ENCODE measurements at regions not wholly inside any gene's neighbourhood (a gene's known extent, or its start where the extent isn't known, plus 50 kb on each side); places are given as distances from the start of the nearest gene placed in this dataset.
"Not testable (repeated sequence)": the region's sequence is repeated elsewhere in the genome, so short reads cannot be mapped to it uniquely, and the experiment has no call there.

DNA sequence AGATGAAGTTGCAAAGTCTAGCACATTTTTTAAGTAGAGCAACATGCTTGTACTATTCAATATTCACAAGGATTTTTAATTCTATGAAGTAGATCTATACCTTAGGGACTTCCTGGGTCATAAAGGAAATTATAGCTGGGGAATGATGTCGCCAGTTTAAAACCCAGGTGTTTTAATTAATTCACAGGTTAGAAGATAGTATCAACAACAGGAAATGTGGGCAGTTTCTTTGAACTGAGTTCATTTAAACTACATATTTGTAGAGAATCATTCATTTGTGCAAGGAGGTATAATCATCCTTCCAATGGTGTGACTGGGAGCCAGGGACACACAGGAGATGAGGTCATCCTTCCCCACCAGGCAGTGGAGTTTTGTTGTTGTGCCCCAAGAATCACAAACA lies 181.3 kb upstream of the KLF3 start:
- TF ChIP-seq, protein P1, sequence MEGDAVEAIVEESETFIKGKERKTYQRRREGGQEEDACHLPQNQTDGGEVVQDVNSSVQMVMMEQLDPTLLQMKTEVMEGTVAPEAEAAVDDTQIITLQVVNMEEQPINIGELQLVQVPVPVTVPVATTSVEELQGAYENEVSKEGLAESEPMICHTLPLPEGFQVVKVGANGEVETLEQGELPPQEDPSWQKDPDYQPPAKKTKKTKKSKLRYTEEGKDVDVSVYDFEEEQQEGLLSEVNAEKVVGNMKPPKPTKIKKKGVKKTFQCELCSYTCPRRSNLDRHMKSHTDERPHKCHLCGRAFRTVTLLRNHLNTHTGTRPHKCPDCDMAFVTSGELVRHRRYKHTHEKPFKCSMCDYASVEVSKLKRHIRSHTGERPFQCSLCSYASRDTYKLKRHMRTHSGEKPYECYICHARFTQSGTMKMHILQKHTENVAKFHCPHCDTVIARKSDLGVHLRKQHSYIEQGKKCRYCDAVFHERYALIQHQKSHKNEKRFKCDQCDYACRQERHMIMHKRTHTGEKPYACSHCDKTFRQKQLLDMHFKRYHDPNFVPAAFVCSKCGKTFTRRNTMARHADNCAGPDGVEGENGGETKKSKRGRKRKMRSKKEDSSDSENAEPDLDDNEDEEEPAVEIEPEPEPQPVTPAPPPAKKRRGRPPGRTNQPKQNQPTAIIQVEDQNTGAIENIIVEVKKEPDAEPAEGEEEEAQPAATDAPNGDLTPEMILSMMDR (IDR thresholded peaks at IDR 0.05): no peak
- Histone ChIP-seq H3K27ac (no peak overlapping the region), H3K4me3 (no peak overlapping the region)
- DNase-seq (ENCODE audit: low spot score): no peak

DNA sequence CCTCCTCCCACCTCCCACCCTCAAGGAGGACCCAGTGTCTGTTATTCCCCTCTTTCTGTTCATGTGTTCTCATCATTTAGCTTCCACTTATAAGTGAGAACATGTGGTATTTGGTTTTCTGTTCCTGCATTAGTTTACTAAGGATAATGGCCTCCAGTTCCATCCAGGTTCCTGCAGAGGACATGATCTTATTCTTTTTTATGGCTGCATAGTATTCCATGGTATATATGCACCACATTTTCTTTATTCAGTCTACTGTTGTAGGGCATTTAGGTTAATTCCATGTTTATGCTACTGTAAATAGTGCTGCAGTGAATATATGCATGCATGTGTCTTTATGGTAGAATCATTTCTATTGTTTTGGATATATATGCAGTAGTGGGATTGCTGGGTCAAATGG lies 180.4 kb upstream of the KLF3 start:
- not testable (repeated sequence) for H3K27ac ChIP-seq; DNase-seq (ENCODE audit: low spot score); H3K4me3 ChIP-seq

DNA sequence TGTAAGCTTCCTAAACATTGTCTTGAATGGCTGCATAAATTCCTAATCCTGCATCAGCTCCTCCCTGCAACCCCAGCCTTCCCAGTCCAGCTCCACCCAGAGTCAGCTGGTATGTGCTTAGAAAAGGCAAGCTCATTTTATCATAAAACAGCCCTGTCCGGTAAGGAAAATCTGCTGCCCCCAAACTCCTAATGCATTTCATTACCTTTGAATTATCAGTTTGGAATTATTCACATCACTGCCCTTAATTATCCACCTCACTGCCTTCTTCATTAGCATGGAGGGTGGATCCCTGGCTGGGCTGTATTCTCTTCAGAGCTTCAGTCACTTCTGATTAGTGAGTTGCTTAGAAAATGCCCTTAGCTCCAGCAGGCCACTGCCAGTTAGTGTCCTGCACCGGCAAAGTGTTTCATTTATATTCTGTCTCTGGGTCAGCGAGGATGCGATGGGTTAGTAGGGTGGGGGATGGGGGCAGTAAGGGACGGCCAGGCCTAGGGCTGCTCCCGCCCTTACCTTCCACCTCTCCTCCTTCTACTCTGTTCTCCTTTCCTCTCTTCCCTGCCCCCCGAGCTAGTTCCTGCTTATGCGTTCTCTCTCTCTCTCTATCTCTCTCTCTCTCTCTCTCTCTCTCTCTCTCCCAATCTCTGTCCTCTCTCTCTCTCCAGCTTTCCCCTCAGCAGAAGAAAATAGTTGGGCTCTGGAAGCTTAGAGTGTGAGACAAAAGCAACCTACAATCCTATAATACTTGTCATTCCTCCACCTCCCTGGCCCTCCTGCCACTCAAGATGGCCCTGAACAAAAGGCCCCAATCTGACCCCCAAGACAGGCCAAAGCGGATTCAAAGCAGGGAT lies 174.8 kb upstream of the KLF3 start:
- TF ChIP-seq, protein P1 (IDR thresholded peaks at IDR 0.05): no peak

DNA sequence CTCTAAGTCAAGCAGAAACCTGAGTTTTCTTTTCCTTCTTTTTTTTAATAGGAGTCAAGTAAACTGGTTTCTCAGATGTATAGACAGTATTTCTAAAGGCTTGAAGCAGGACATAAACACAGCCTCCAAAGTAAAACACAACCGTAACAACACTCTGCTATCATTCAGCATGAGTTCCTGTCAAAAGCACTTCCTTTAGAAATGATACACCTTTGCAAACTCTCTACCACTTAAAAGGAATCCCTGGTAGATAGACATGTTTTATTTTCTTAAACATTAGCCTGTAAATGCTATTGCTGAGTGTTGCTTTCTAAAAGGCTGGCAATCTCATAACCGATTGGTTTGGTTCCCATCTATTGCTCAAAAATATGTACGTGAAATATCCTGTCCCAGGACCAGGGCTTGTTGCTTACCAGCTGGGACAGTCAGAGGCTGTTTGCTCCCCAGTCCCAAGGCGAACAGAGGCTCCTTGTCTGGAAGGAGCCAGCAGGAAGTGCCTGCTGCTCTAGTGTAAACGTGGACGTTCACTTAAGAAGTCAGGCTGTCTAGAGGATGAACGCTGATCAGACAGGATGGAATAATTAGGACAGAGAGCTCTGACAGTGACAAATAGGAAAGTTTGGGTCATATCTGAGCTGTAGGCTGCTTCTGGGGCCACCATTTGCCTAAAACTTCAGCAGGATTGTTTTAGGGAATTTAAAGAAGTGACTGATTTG lies 173.9 kb upstream of the KLF3 start:
- Histone ChIP-seq H3K4me3 (peak overlapping the region; percentile 19), H3K27ac (peak overlapping the region in 1 of 2 donors; percentile 58)
- DNase-seq (ENCODE audit: low spot score): no peak
- TF ChIP-seq, protein P1 (IDR thresholded peaks at IDR 0.05): no peak

More for the DNA sequence above, 174.8 kb upstream of the KLF3 start:
- DNase-seq (ENCODE audit: low spot score): no peak
- Histone ChIP-seq H3K27ac (peak overlapping the region; percentile 15 to 39), H3K4me3 (no peak overlapping the region)

DNA sequence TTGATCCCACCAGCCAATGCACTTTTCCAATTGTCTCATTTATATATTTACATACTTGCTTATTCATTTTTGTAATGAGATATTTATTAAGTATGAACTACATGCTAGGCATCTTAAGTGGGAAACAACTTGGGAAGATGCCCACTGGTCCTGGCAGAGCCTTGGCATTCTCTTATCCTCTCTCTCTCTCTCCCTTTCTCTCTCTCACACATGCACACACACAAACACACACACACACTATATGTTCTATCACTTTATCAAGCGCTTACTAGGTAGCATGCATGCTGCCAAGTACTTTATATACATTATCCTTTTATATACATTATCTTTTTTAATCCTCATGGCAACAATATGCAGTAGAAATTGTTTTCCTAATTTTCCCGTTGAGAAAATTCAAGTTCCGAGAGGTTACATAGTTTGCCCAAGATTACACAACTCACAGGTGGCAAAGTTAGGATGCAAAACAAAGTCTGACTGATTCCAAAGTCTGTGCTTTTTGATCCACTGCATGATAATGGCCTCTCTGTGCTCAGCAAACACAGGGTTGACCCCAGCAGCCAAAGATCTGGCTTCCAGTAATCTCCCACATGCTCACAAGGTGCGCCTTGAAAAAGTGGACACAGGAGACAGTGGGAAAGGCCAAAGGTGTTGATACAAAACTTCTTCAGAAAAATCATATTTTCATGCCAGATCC lies 173.1 kb upstream of the KLF3 start:
- H3K27ac ChIP-seq: no peak overlapping the region

DNA sequence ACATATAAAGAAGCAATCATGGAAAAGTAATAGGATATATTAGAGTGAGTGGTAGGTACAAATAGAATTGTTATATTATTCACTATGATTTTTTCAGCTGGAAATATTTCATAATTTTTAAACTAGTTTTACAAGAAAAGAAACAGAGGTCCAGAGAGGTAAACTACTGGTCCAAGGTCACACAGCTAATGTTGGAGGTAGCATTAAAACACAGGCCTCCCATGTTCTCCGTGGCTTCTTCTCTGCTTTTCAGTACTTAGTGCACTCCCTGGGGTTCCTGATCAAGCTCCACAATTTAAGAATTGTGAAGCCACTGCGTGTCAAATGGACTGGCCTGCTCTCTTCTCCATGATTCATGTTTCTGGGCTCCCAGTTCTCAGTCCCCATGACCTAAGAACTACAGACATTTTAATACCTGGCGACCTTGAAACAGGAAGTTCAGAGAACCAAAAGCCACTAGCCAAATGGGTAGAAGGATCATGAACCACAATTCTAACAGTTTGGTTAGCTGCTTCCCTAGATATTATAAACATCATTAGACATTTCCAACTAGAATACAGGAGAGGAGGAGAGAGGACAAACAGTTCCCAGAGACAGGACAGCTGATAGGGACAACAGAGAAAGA lies 172.0 kb upstream of the KLF3 start:
- no peak for DNase-seq (ENCODE audit: low spot score)
- Histone ChIP-seq H3K27ac (no peak overlapping the region), H3K4me3 (no peak overlapping the region)
- TF ChIP-seq, protein P1 (IDR thresholded peaks at IDR 0.05): no peak

More for the DNA sequence above, 173.1 kb upstream of the KLF3 start:
- DNase-seq (ENCODE audit: low spot score): no peak
- H3K4me3 ChIP-seq: no peak overlapping the region
- TF ChIP-seq, protein P1 (IDR thresholded peaks at IDR 0.05): no peak

DNA sequence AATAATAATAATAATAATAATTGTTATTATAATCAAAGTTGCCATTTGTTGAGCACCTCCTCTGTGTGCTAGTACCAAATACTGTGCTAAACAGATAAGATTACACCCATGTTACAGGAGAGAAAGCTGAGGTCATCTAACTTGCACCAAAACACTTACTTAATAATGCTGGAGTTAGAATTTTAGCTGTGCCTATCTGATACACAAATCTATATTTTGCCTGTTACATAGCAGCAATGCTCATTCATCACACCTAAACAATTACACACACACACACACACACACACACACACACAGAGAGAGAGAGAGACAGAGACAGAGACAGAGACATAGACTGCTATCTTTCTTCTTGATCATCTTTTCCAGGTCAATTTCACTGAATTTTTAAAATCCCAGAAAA lies 170.9 kb upstream of the KLF3 start:
- TF ChIP-seq, protein P1 (IDR thresholded peaks at IDR 0.05): no peak
- DNase-seq (ENCODE audit: low spot score): no peak
- Histone ChIP-seq H3K27ac (no peak overlapping the region), H3K4me3 (no peak overlapping the region)

Measured in coronary artery (tissue), 2 donors.